Bronchial epithelial cell (primary cell): ENCODE measurements at regions not wholly inside any gene's neighbourhood (a gene's known extent, or its start where the extent isn't known, plus 50 kb on each side); places are given as distances from the start of the nearest gene placed in this dataset.

ENCODE experiments used
- DNase-seq: peaks from one replicate; pipeline ENCODE4 v3.0.0-alpha.2; 2010; ENCODE audit warnings: low read depth
- FAIRE-seq: peaks from 2 replicates; lab custom pipeline; 2011; peaks lifted over from hg19 to GRCh38; lab: Jason Lieb, UNC
- H3K27me3 ChIP-seq: 2 replicates; pipeline ENCODE4 v1.5.1; 2011; ENCODE audit warnings: low read length; ENCODE audit not compliant: control insufficient read depth, insufficient read depth
- H3K36me3 ChIP-seq: 2 replicates; pipeline ENCODE4 v1.5.1; 2011; ENCODE audit warnings: low read length; ENCODE audit not compliant: control insufficient read depth, insufficient read depth
- H3K4me3 ChIP-seq: 2 replicates; pipeline ENCODE4 v1.5.1; 2011; ENCODE audit warnings: mild to moderate bottlenecking, low read depth, low read length, control low read depth
- TF ChIP-seq, protein P1 (sequence below): IDR thresholded peaks from 2 replicates; pipeline ENCODE4 v1.5.1; 2011; ENCODE audit warnings: mild to moderate bottlenecking, moderate library complexity, low read length, control low read depth, inconsistent platforms; ENCODE audit not compliant: insufficient read depth, severe bottlenecking

- DNase-seq (no peak), FAIRE-seq (no peak)
- Histone ChIP-seq H3K4me3 (no peak overlapping the region), H3K36me3 (no peaks in the 10 kb centered on the region), H3K27me3 (no peaks in the 10 kb centered on the region)
- TF ChIP-seq, protein P1, sequence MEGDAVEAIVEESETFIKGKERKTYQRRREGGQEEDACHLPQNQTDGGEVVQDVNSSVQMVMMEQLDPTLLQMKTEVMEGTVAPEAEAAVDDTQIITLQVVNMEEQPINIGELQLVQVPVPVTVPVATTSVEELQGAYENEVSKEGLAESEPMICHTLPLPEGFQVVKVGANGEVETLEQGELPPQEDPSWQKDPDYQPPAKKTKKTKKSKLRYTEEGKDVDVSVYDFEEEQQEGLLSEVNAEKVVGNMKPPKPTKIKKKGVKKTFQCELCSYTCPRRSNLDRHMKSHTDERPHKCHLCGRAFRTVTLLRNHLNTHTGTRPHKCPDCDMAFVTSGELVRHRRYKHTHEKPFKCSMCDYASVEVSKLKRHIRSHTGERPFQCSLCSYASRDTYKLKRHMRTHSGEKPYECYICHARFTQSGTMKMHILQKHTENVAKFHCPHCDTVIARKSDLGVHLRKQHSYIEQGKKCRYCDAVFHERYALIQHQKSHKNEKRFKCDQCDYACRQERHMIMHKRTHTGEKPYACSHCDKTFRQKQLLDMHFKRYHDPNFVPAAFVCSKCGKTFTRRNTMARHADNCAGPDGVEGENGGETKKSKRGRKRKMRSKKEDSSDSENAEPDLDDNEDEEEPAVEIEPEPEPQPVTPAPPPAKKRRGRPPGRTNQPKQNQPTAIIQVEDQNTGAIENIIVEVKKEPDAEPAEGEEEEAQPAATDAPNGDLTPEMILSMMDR = no peak
Observed at GRCh38 chr6:6927521-6928361, 180.0 kb upstream of the RREB1 start.

- Histone ChIP-seq H3K36me3 (no peaks in the 10 kb centered on the region), H3K4me3 (no peak overlapping the region), H3K27me3 (no peaks in the 10 kb centered on the region)
- DNase-seq = no peak
- no peak for FAIRE-seq
- TF ChIP-seq, protein P1 = no peak
Observed at GRCh38 chr6:6930223-6930880, 177.4 kb upstream of the RREB1 start.

- Histone ChIP-seq H3K36me3 (no peaks in the 10 kb centered on the region), H3K4me3 (no peak overlapping the region), H3K27me3 (no peaks in the 10 kb centered on the region)
- FAIRE-seq = no peak
- TF ChIP-seq, protein P1 = no peak
- DNase-seq = no peak
Observed at GRCh38 chr6:6931071-6932025, 176.4 kb upstream of the RREB1 start.

DNA sequence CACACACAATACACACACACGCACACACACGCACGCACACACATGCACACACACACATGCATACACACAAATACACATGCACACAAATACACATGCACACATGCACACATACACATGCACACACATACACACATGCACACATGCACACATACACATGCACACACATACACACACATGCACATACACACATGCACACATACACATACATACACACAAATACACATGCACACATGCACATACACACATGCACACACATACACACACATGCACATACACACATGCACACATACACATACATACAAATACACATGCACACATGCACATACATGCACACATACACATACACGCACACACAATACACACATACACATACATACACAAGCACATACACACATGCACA is 175.4 kb upstream of the RREB1 start:
- peak; percentile 85 for FAIRE-seq
- DNase-seq = no peak
- no peaks in the 10 kb centered on the region for H3K27me3 ChIP-seq
- no peak overlapping the region for H3K4me3 ChIP-seq
- no peaks in the 10 kb centered on the region for H3K36me3 ChIP-seq
- TF ChIP-seq, protein P1 = no peak

- Histone ChIP-seq H3K27me3 (no peaks in the 10 kb centered on the region), H3K36me3 (no peaks in the 10 kb centered on the region)
- no peak for FAIRE-seq
Observed at GRCh38 chr6:6932968-6933367, 174.8 kb upstream of the RREB1 start.

More at GRCh38 chr6:6932968-6933367, 174.8 kb upstream of the RREB1 start:
- H3K4me3 ChIP-seq = no peak overlapping the region
- no peak for DNase-seq
- TF ChIP-seq, protein P1 = no peak
